ENCODE measurements at regions not wholly inside any gene's neighbourhood (a gene's known extent, or its start where the extent isn't known, plus 50 kb on each side); places are given as distances from the start of the nearest gene placed in this dataset.

DNA sequence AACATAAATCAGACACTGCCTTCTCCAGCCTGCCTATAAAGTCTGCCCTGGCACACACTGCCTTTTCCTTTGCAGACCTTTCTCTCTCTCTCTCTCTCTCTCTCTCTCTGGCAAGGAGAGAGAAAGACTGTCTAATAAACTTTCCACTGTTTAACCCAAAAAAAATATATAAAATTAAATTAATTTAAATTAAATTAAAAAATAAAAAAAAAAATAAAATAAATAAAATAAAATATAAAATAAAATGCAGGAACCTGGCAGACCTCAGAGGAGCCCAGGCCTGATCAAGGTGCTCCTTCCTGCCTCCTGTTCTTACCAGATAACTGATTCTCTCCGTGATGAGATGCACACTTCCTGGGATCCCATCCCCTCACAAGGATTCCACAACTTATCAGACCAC is 103.9 kb upstream of the VASH1 start:
- no peak for DNase-seq
- peaks cover 38% of the 10 kb centered on the region for H3K9me3 ChIP-seq (replicated peaks)
- H3K27me3 ChIP-seq (ENCODE audit: low read depth) = no peaks in the 10 kb centered on the region
- peaks cover 10% of the 10 kb centered on the region for H3K36me3 ChIP-seq
- no peaks in the 10 kb centered on the region for H3K4me1 ChIP-seq
- no peak overlapping the region for H3K27ac ChIP-seq (replicated peaks)
- no peak overlapping the region for H3K4me3 ChIP-seq
- intact Hi-C loops (cut with micrococcal nuclease) = no loop called here
- TF ChIP-seq, protein P1, sequence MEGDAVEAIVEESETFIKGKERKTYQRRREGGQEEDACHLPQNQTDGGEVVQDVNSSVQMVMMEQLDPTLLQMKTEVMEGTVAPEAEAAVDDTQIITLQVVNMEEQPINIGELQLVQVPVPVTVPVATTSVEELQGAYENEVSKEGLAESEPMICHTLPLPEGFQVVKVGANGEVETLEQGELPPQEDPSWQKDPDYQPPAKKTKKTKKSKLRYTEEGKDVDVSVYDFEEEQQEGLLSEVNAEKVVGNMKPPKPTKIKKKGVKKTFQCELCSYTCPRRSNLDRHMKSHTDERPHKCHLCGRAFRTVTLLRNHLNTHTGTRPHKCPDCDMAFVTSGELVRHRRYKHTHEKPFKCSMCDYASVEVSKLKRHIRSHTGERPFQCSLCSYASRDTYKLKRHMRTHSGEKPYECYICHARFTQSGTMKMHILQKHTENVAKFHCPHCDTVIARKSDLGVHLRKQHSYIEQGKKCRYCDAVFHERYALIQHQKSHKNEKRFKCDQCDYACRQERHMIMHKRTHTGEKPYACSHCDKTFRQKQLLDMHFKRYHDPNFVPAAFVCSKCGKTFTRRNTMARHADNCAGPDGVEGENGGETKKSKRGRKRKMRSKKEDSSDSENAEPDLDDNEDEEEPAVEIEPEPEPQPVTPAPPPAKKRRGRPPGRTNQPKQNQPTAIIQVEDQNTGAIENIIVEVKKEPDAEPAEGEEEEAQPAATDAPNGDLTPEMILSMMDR (IDR thresholded peaks at IDR 0.05; ENCODE audit: borderline replicate concordance) = no peak

DNA sequence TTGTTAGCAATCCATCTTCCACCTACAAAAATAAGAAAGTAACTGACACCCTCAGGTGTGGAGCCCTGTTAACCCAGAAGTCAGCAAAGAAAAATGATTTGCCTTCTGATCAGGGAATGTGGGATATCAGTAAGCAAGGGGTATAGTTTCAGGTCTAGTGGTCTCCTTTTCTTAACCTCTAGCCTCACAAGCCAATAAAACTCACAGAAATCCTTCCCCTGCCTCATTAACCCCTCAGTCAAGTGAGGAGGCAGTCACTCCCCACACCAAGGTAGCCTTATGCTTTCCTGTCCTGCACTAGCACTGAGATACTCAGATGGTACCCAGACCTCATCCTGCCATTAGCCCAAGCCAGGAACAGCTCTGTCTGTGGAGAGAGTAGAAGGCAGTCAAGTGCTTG is 103.4 kb upstream of the VASH1 start:
- no peaks in the 10 kb centered on the region for H3K27me3 ChIP-seq (ENCODE audit: low read depth)
- peaks cover 38% of the 10 kb centered on the region for H3K9me3 ChIP-seq (replicated peaks)
- DNase-seq = no peak
- H3K27ac ChIP-seq (replicated peaks) = no peak overlapping the region
- no peak overlapping the region for H3K4me3 ChIP-seq
- TF ChIP-seq, protein P1 (IDR thresholded peaks at IDR 0.05; ENCODE audit: borderline replicate concordance) = no peak
- intact Hi-C loops (cut with micrococcal nuclease) = no loop called here
- H3K4me1 ChIP-seq = no peaks in the 10 kb centered on the region
- peaks cover 10% of the 10 kb centered on the region for H3K36me3 ChIP-seq

DNA sequence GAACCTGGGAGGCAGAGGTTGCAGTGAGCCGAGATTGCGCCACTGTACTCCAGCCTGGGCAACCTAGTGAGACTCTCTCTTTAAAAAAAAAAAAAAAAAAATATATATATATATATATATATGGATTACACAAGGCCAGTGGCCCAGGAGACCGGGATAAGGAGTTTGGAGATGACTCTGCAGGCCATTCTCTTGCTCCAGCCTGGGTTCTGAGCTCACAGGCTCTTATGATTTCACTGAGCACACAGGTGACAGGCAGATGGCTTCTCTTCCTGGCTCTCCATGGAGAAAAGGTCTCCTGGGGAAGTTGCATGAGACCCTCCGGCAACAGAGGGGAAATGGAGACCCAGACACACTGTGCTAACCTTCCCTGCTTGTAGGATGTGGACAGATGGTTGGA is 98.7 kb upstream of the VASH1 start:
- TF ChIP-seq, protein P1 (IDR thresholded peaks at IDR 0.05; ENCODE audit: borderline replicate concordance) = no peak
- Histone ChIP-seq H3K27ac (replicated peaks) (no peak overlapping the region), H3K4me3 (no peak overlapping the region), H3K36me3 (peaks cover 10% of the 10 kb centered on the region), H3K4me1 (no peaks in the 10 kb centered on the region), H3K27me3 (ENCODE audit: low read depth) (no peaks in the 10 kb centered on the region), H3K9me3 (replicated peaks) (peaks cover 39% of the 10 kb centered on the region)
- no peak for DNase-seq
- intact Hi-C loops (cut with micrococcal nuclease) = no loop called here

DNA sequence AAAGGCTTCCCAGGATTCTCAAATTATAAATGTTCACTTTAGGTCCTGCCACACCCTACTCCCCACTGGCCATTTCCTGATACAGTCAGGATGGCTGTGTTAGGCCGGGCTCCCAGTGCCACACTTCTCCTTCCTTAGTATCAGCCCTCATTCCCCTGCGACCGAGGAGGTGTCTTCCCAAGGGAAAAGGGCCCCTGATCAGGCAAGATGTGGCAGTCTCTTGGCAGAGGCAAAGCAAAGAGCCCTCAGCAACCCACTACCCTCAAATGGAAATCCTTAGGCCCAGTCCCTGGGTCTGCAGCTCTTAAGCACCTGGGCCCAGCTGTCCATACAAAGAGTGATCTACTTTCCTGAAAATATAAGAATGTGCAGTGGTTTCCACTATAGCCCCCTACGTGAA is 96.5 kb upstream of the VASH1 start:
- Histone ChIP-seq H3K27me3 (ENCODE audit: low read depth) (no peaks in the 10 kb centered on the region), H3K9me3 (replicated peaks) (peaks cover 39% of the 10 kb centered on the region), H3K4me1 (no peaks in the 10 kb centered on the region), H3K36me3 (peaks cover 10% of the 10 kb centered on the region), H3K4me3 (no peak overlapping the region), H3K27ac (replicated peaks) (no peak overlapping the region)
- intact Hi-C loops (cut with micrococcal nuclease) = no loop called here
- DNase-seq = no peak
- TF ChIP-seq, protein P1 (IDR thresholded peaks at IDR 0.05; ENCODE audit: borderline replicate concordance) = no peak

DNA sequence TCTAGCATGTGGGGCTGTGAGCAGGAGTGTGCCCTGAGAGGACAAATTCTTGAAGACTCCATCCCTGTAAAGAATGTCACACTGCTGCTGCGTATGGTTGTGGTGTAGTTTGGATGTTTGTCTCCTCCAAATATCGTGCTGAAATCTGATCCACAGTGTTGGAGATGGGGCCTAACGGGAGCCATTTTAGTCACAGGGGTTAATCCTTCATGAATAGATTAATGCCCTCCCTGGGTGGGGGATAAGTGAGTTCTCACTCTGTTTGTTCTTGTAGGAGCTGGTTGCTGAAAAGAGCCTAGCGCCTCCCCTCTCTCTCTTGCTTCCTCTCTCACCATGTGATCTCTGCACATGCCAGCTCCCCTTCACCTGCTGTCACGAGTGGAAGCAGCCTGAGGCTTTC is 94.5 kb upstream of the VASH1 start:
- Histone ChIP-seq H3K27me3 (ENCODE audit: low read depth) (no peaks in the 10 kb centered on the region), H3K9me3 (replicated peaks) (peaks cover 29% of the 10 kb centered on the region), H3K27ac (replicated peaks) (no peak overlapping the region), H3K36me3 (peaks cover 5% of the 10 kb centered on the region), H3K4me1 (no peaks in the 10 kb centered on the region), H3K4me3 (no peak overlapping the region)
- intact Hi-C loops (cut with micrococcal nuclease) = no loop called here
- DNase-seq = no peak
- TF ChIP-seq, protein P1 (IDR thresholded peaks at IDR 0.05; ENCODE audit: borderline replicate concordance) = no peak

DNA sequence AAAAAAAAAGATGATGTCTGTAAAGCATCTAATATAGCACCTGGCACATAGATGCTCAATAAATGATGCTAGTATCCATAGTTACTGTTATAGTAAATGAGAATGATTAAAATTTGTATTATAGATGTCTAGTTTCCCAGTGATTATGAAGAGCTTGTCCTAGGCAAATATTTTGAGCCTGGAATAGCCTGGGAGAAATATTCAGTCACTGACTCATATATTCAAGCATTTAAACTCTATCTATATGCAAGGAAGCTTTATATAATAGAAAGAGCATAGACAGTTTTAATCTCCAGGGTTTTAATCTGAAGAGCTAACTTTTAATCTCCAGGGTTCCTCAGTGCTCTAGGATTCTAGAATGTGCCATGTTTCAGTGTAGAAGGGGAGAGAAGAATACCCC is 91.5 kb upstream of the VASH1 start:
- H3K36me3 ChIP-seq = peaks cover 5% of the 10 kb centered on the region
- DNase-seq = no peak
- peaks cover 29% of the 10 kb centered on the region for H3K9me3 ChIP-seq (replicated peaks)
- no peak overlapping the region for H3K4me3 ChIP-seq
- intact Hi-C loops (cut with micrococcal nuclease) = no loop called here
- no peaks in the 10 kb centered on the region for H3K4me1 ChIP-seq
- TF ChIP-seq, protein P1 (IDR thresholded peaks at IDR 0.05; ENCODE audit: borderline replicate concordance) = no peak
- H3K27ac ChIP-seq (replicated peaks) = no peak overlapping the region
- H3K27me3 ChIP-seq (ENCODE audit: low read depth) = no peaks in the 10 kb centered on the region
